ENCODE measurements at regions not wholly inside any gene's neighbourhood (a gene's known extent, or its start where the extent isn't known, plus 50 kb on each side); places are given as distances from the start of the nearest gene placed in this dataset.
"Not testable (repeated sequence)": the region's sequence is repeated elsewhere in the genome, so short reads cannot be mapped to it uniquely, and the experiment has no call there.

- not testable (repeated sequence) for DNase-seq (ENCODE audit: low read depth in 2 of 2)
Measured at GRCh38 chr9:29104166-29104565, 1530.9 kb upstream of the C9orf72 start.

GRCh38 chr9:29118555-29118954 lies 1545.3 kb upstream of the C9orf72 start:
- DNase-seq (ENCODE audit: low read depth in 2 of 2): no peak

GRCh38 chr9:29126783-29127182 lies 1553.5 kb upstream of the C9orf72 start:
- DNase-seq (ENCODE audit: low read depth in 2 of 2): no peak

- DNase-seq (ENCODE audit: low read depth in 2 of 2): no peak
Measured at GRCh38 chr9:29129763-29130162, 1556.5 kb upstream of the C9orf72 start.

GRCh38 chr9:29144476-29144875 lies 1571.2 kb upstream of the C9orf72 start:
- no peak for DNase-seq (ENCODE audit: low read depth in 2 of 2)

GRCh38 chr9:29150606-29151005 lies 1577.3 kb upstream of the C9orf72 start:
- no peak for DNase-seq (ENCODE audit: low read depth in 2 of 2)

GRCh38 chr9:29160763-29161353 lies 1587.6 kb upstream of the C9orf72 start:
- no peak for DNase-seq (ENCODE audit: low read depth in 2 of 2)

GRCh38 chr9:29174136-29174535 lies 1600.9 kb upstream of the C9orf72 start:
- DNase-seq (ENCODE audit: low read depth in 2 of 2): no peak

GRCh38 chr9:29176231-29176630 lies 1603.0 kb upstream of the C9orf72 start:
- no peak for DNase-seq (ENCODE audit: low read depth in 2 of 2)

- DNase-seq (ENCODE audit: low read depth in 2 of 2): no peak
Measured at GRCh38 chr9:29176786-29177185, 1603.5 kb upstream of the C9orf72 start.

- DNase-seq (ENCODE audit: low read depth in 2 of 2): no peak
Measured at GRCh38 chr9:29183971-29184370, 1610.7 kb upstream of the C9orf72 start.

GRCh38 chr9:29188771-29189170 lies 1615.5 kb upstream of the C9orf72 start:
- not testable (repeated sequence) for DNase-seq (ENCODE audit: low read depth in 2 of 2)

- DNase-seq (ENCODE audit: low read depth in 2 of 2): not testable (repeated sequence)
Measured at GRCh38 chr9:29189221-29189620, 1615.9 kb upstream of the C9orf72 start.

GRCh38 chr9:29198861-29199260 lies 1625.6 kb upstream of the C9orf72 start:
- no peak for DNase-seq (ENCODE audit: low read depth in 2 of 2)

- DNase-seq (ENCODE audit: low read depth in 2 of 2): no peak
Measured at GRCh38 chr9:29199975-29200374, 1626.7 kb upstream of the C9orf72 start.

GRCh38 chr9:29200650-29201049 lies 1627.4 kb upstream of the C9orf72 start:
- no peak for DNase-seq (ENCODE audit: low read depth in 2 of 2)

GRCh38 chr9:29203244-29203930 lies 1630.1 kb upstream of the C9orf72 start:
- no peak for DNase-seq (ENCODE audit: low read depth in 2 of 2)

GRCh38 chr9:29208670-29209069 lies 1635.4 kb upstream of the C9orf72 start:
- DNase-seq (ENCODE audit: low read depth in 2 of 2): no peak

GRCh38 chr9:29209748-29210291 lies 1636.5 kb upstream of the C9orf72 start:
- DNase-seq (ENCODE audit: low read depth in 2 of 2): no peak

- no peak for DNase-seq (ENCODE audit: low read depth in 2 of 2)
Measured at GRCh38 chr9:29211003-29211579, 1637.8 kb upstream of the C9orf72 start.

- DNase-seq (ENCODE audit: low read depth in 2 of 2): peak; percentile 34
Measured at GRCh38 chr9:29211580-29212396, 1638.5 kb upstream of the C9orf72 start.
